GM19238 (cell line): ENCODE measurements at regions not wholly inside any gene's neighbourhood (a gene's known extent, or its start where the extent isn't known, plus 50 kb on each side); places are given as distances from the start of the nearest gene placed in this dataset.

Experiments
- DNase-seq: peaks from one replicate; pipeline ENCODE4 v3.0.0; 2011; ENCODE audit warnings: low spot score; ENCODE audit not compliant: insufficient read length

GRCh38 chr22:22148905-22149304 lies 95.7 kb upstream of the VPREB1 start:
- DNase-seq = no peak

- DNase-seq = no peak
Measured at GRCh38 chr22:22144858-22145257, 99.7 kb upstream of the VPREB1 start.

GRCh38 chr22:22143448-22143847 lies 101.1 kb upstream of the VPREB1 start:
- DNase-seq = no peak

- DNase-seq = no peak
Measured at GRCh38 chr22:22142661-22143060, 101.9 kb upstream of the VPREB1 start.

GRCh38 chr22:22141771-22142591 lies 102.6 kb upstream of the VPREB1 start:
- DNase-seq = no peak

- DNase-seq = no peak
Measured at GRCh38 chr22:22141031-22141430, 103.6 kb upstream of the VPREB1 start.

GRCh38 chr22:22139364-22139763 lies 105.2 kb upstream of the VPREB1 start:
- no peak for DNase-seq

GRCh38 chr22:22138915-22139314 lies 105.7 kb upstream of the VPREB1 start:
- no peak for DNase-seq

GRCh38 chr22:22137891-22138290 lies 106.7 kb upstream of the VPREB1 start:
- no peak for DNase-seq

GRCh38 chr22:22133910-22134309 lies 110.7 kb upstream of the VPREB1 start:
- DNase-seq = no peak

- DNase-seq = no peak
Measured at GRCh38 chr22:22130953-22131608, 113.5 kb upstream of the VPREB1 start.

- DNase-seq = no peak
Measured at GRCh38 chr22:22129387-22129786, 115.2 kb upstream of the VPREB1 start.

GRCh38 chr22:22128440-22128839 lies 116.1 kb upstream of the VPREB1 start:
- no peak for DNase-seq

- no peak for DNase-seq
Measured at GRCh38 chr22:22127100-22127499, 117.5 kb upstream of the VPREB1 start.

- DNase-seq = no peak
Measured at GRCh38 chr22:22125579-22126468, 118.8 kb upstream of the VPREB1 start.

- DNase-seq = no peak
Measured at GRCh38 chr22:22125028-22125578, 119.5 kb upstream of the VPREB1 start.

- DNase-seq = no peak
Measured at GRCh38 chr22:22124374-22124773, 120.2 kb upstream of the VPREB1 start.

GRCh38 chr22:22123960-22124278 lies 120.7 kb upstream of the VPREB1 start:
- no peak for DNase-seq

- no peak for DNase-seq
Measured at GRCh38 chr22:22123118-22123959, 121.2 kb upstream of the VPREB1 start.

- no peak for DNase-seq
Measured at GRCh38 chr22:22122348-22123117, 122.1 kb upstream of the VPREB1 start.
